Mesendoderm (in vitro differentiated cells): ENCODE measurements at regions not wholly inside any gene's neighbourhood (a gene's known extent, or its start where the extent isn't known, plus 50 kb on each side); places are given as distances from the start of the nearest gene placed in this dataset.

Experiments used
- DNase-seq: peaks from one replicate; pipeline ENCODE4 v3.0.0; 2013
- H2AK5ac ChIP-seq: 2 replicates; pipeline ENCODE4 v1.6.1; 2013; ENCODE audit warnings: low read length, inconsistent platforms
- H2BK120ac ChIP-seq: 2 replicates; pipeline ENCODE4 v1.6.1; 2013; ENCODE audit warnings: low read depth, mild to moderate bottlenecking, low read length, moderate library complexity, mixed read lengths
- H2BK15ac ChIP-seq: replicated peaks from 2 replicates; pipeline ENCODE4 v1.6.1; 2013; ENCODE audit warnings: low read depth, mild to moderate bottlenecking, moderate library complexity
- H2BK5ac ChIP-seq: 2 replicates; pipeline ENCODE4 v1.6.1; 2013; ENCODE audit warnings: low read length, inconsistent platforms
- H3K18ac ChIP-seq: 2 replicates; pipeline ENCODE4 v1.6.1; 2013; ENCODE audit warnings: mild to moderate bottlenecking, low read length, mixed read lengths
- H3K23ac ChIP-seq: one replicate; pipeline ENCODE4 v1.6.1; 2013; ENCODE audit warnings: low read length
- H3K27ac ChIP-seq: 2 replicates; pipeline ENCODE4 v1.5.1; 2013; ENCODE audit warnings: low read depth, mild to moderate bottlenecking, inconsistent platforms, low read length, moderate library complexity
- H3K27me3 ChIP-seq: 2 replicates; pipeline ENCODE4 v1.6.1; 2013; ENCODE audit warnings: low read length, control low read depth, mild to moderate bottlenecking, inconsistent platforms; ENCODE audit not compliant: insufficient read depth, poor library complexity
- H3K36me3 ChIP-seq: 2 replicates; pipeline ENCODE4 v1.6.1; 2013; ENCODE audit warnings: low read length, inconsistent platforms; ENCODE audit not compliant: control insufficient read depth, insufficient read depth
- H3K4ac ChIP-seq: one replicate; pipeline ENCODE4 v1.6.1; 2013; ENCODE audit warnings: low read depth, mild to moderate bottlenecking, low read length, moderate library complexity
- H3K4me1 ChIP-seq: 2 replicates; pipeline ENCODE4 v1.6.1; 2013; ENCODE audit warnings: low read depth, low read length, inconsistent platforms; ENCODE audit not compliant: control insufficient read depth
- H3K4me2 ChIP-seq: 2 replicates; pipeline ENCODE4 v1.6.1; 2013; ENCODE audit warnings: low read length
- H3K4me3 ChIP-seq: 2 replicates; pipeline ENCODE4 v1.5.1; 2013; ENCODE audit warnings: mild to moderate bottlenecking, low read length
- H3K56ac ChIP-seq: one replicate; pipeline ENCODE4 v1.6.1; 2013; ENCODE audit warnings: low read length
- H3K79me1 ChIP-seq: 2 replicates; pipeline ENCODE4 v1.6.1; 2013; ENCODE audit warnings: low read length, inconsistent platforms
- H3K79me2 ChIP-seq: 2 replicates; pipeline ENCODE4 v1.6.1; 2013; ENCODE audit warnings: mild to moderate bottlenecking, low read length; ENCODE audit not compliant: control insufficient read depth, insufficient read depth
- H3K9ac ChIP-seq: 2 replicates; pipeline ENCODE4 v1.6.1; 2013; ENCODE audit warnings: low read length, inconsistent platforms
- H4K5ac ChIP-seq: one replicate; pipeline ENCODE4 v1.6.1; 2013; ENCODE audit warnings: low read length
- H4K8ac ChIP-seq: one replicate; pipeline ENCODE4 v1.6.1; 2013; ENCODE audit warnings: low read depth, mild to moderate bottlenecking, control low read depth, low read length, moderate library complexity
- WGBS: extraction: QIAGEN DNeasy Blood & Tissue Kit; methylation state at CpG from one replicate; pipeline ENCODE4 v1.1.7; 2013; ENCODE audit warnings: low lambda C conversion rate, missing lambda C conversion rate; ENCODE audit not compliant: insufficient coverage; ENCODE audit errors: extremely low coverage; 5-methylcytosine and 5-hydroxymethylcytosine counted together

- Histone ChIP-seq H2BK15ac (no peak overlapping the region), H3K27ac (no peak overlapping the region), H3K4me2 (no peak overlapping the region), H3K4ac (no peak overlapping the region), H3K4me1 (no peaks in the 10 kb centered on the region), H2BK5ac (no peak overlapping the region), H3K9ac (no peak overlapping the region), H3K27me3 (no peaks in the 10 kb centered on the region), H4K8ac (no peak overlapping the region), H2BK120ac (no peak overlapping the region), H3K36me3 (no peaks in the 10 kb centered on the region), H2AK5ac (no peak overlapping the region), H4K5ac (no peak overlapping the region), H3K4me3 (no peak overlapping the region), H3K56ac (no peak overlapping the region), H3K18ac (no peak overlapping the region), H3K79me1 (no peaks in the 10 kb centered on the region), H3K79me2 (no peaks in the 10 kb centered on the region), H3K23ac (no peak overlapping the region)
- DNase-seq, result no peak
- WGBS, result no CpG with 5 or more reads among the region's 8 CpGs
Measured at GRCh38 chr15:61327019-61327631, 98.0 kb upstream of the RORA start.

- no peak overlapping the region for H2BK120ac ChIP-seq
- H3K79me2 ChIP-seq, result no peaks in the 10 kb centered on the region
- no peak overlapping the region for H2AK5ac ChIP-seq
- no peak overlapping the region for H3K27ac ChIP-seq
- no peaks in the 10 kb centered on the region for H3K79me1 ChIP-seq
- WGBS, result no CpG with 5 or more reads among the region's 2 CpGs
- H4K5ac ChIP-seq, result no peak overlapping the region
- H3K36me3 ChIP-seq, result no peaks in the 10 kb centered on the region
- no peak overlapping the region for H3K23ac ChIP-seq
- no peak overlapping the region for H4K8ac ChIP-seq
- H3K27me3 ChIP-seq, result no peaks in the 10 kb centered on the region
- H3K56ac ChIP-seq, result no peak overlapping the region
- no peak overlapping the region for H2BK5ac ChIP-seq
- H2BK15ac ChIP-seq, result no peak overlapping the region
- no peak overlapping the region for H3K4ac ChIP-seq
- no peak overlapping the region for H3K9ac ChIP-seq
- no peaks in the 10 kb centered on the region for H3K4me1 ChIP-seq
- DNase-seq, result no peak
- H3K4me2 ChIP-seq, result no peak overlapping the region
- no peak overlapping the region for H3K18ac ChIP-seq
- no peak overlapping the region for H3K4me3 ChIP-seq
Measured at GRCh38 chr15:61319892-61320291, 90.8 kb upstream of the RORA start.

- DNase-seq, result no peak
- WGBS, result no CpG with 5 or more reads among the region's 7 CpGs
- no peak overlapping the region for H2BK120ac ChIP-seq
- no peak overlapping the region for H4K5ac ChIP-seq
- no peak overlapping the region for H3K18ac ChIP-seq
- H3K4ac ChIP-seq, result no peak overlapping the region
- no peak overlapping the region for H4K8ac ChIP-seq
- H3K4me2 ChIP-seq, result no peak overlapping the region
- no peak overlapping the region for H2AK5ac ChIP-seq
- no peak overlapping the region for H2BK15ac ChIP-seq
- H3K56ac ChIP-seq, result no peak overlapping the region
- no peaks in the 10 kb centered on the region for H3K79me1 ChIP-seq
- H3K4me3 ChIP-seq, result no peak overlapping the region
- H2BK5ac ChIP-seq, result no peak overlapping the region
- H3K79me2 ChIP-seq, result no peaks in the 10 kb centered on the region
- no peak overlapping the region for H3K9ac ChIP-seq
- no peaks in the 10 kb centered on the region for H3K36me3 ChIP-seq
- H3K23ac ChIP-seq, result no peak overlapping the region
- H3K27me3 ChIP-seq, result no peaks in the 10 kb centered on the region
- H3K4me1 ChIP-seq, result no peaks in the 10 kb centered on the region
- no peak overlapping the region for H3K27ac ChIP-seq
Measured at GRCh38 chr15:61318802-61319525, 89.9 kb upstream of the RORA start.

- no CpG with 5 or more reads among the region's 6 CpGs for WGBS
- H3K4me3 ChIP-seq, result no peak overlapping the region
- H3K4me2 ChIP-seq, result no peak overlapping the region
- no peaks in the 10 kb centered on the region for H3K79me1 ChIP-seq
- peak; percentile 1 for DNase-seq
- H3K79me2 ChIP-seq, result no peaks in the 10 kb centered on the region
- no peak overlapping the region for H3K4ac ChIP-seq
- no peaks in the 10 kb centered on the region for H3K27me3 ChIP-seq
- H3K36me3 ChIP-seq, result no peaks in the 10 kb centered on the region
- H4K5ac ChIP-seq, result no peak overlapping the region
- no peak overlapping the region for H2BK120ac ChIP-seq
- no peak overlapping the region for H3K23ac ChIP-seq
- no peak overlapping the region for H2BK15ac ChIP-seq
- no peak overlapping the region for H3K56ac ChIP-seq
- no peak overlapping the region for H3K9ac ChIP-seq
- no peaks in the 10 kb centered on the region for H3K4me1 ChIP-seq
- H2BK5ac ChIP-seq, result no peak overlapping the region
- no peak overlapping the region for H4K8ac ChIP-seq
- H3K18ac ChIP-seq, result no peak overlapping the region
- no peak overlapping the region for H2AK5ac ChIP-seq
- no peak overlapping the region for H3K27ac ChIP-seq
Measured at GRCh38 chr15:61318301-61318700, 89.2 kb upstream of the RORA start.

- Histone ChIP-seq H4K8ac (no peak overlapping the region), H4K5ac (no peak overlapping the region), H2BK120ac (no peak overlapping the region), H2BK15ac (no peak overlapping the region), H2BK5ac (no peak overlapping the region), H3K27me3 (no peaks in the 10 kb centered on the region), H3K4ac (no peak overlapping the region), H3K4me3 (no peak overlapping the region), H3K18ac (no peak overlapping the region), H2AK5ac (no peak overlapping the region), H3K79me1 (no peaks in the 10 kb centered on the region), H3K27ac (no peak overlapping the region), H3K4me1 (no peaks in the 10 kb centered on the region), H3K4me2 (no peak overlapping the region), H3K56ac (no peak overlapping the region), H3K36me3 (no peaks in the 10 kb centered on the region), H3K9ac (no peak overlapping the region), H3K23ac (no peak overlapping the region), H3K79me2 (no peaks in the 10 kb centered on the region)
- no peak for DNase-seq
- no CpG with 5 or more reads among the region's 6 CpGs for WGBS
Measured at GRCh38 chr15:61315471-61315870, 86.4 kb upstream of the RORA start.

- no peak overlapping the region for H2BK15ac ChIP-seq
- no peaks in the 10 kb centered on the region for H3K4me1 ChIP-seq
- no peak overlapping the region for H2BK120ac ChIP-seq
- no peak overlapping the region for H3K56ac ChIP-seq
- no peaks in the 10 kb centered on the region for H3K27me3 ChIP-seq
- no peak overlapping the region for H3K4me2 ChIP-seq
- H2BK5ac ChIP-seq, result no peak overlapping the region
- H3K9ac ChIP-seq, result no peak overlapping the region
- H3K4ac ChIP-seq, result no peak overlapping the region
- H3K79me1 ChIP-seq, result no peaks in the 10 kb centered on the region
- H3K23ac ChIP-seq, result no peak overlapping the region
- no peaks in the 10 kb centered on the region for H3K36me3 ChIP-seq
- no peak overlapping the region for H4K5ac ChIP-seq
- no peaks in the 10 kb centered on the region for H3K79me2 ChIP-seq
- no peak overlapping the region for H3K18ac ChIP-seq
- no peak overlapping the region for H4K8ac ChIP-seq
- no peak overlapping the region for H3K4me3 ChIP-seq
- H3K27ac ChIP-seq, result no peak overlapping the region
- DNase-seq, result peak; percentile 2
- no peak overlapping the region for H2AK5ac ChIP-seq
Measured at GRCh38 chr15:61314427-61314826, 85.3 kb upstream of the RORA start.
